IMR-90 (cell line): ENCODE measurements at regions not wholly inside any gene's neighbourhood (a gene's known extent, or its start where the extent isn't known, plus 50 kb on each side); places are given as distances from the start of the nearest gene placed in this dataset.

Experiments
- ATAC-seq: fragments of 200-7000 bp; cut with Tn5 transposase; 2 replicates; pipeline ENCODE4 v1.9.1; 2020; ENCODE audit warnings: low read depth, mild to moderate bottlenecking, moderate library complexity
- BruUV-seq: library from RNA; stranded (reverse); fragments of 400-500 nt; replicated peaks from 2 replicates; lab custom pipeline; 2021; lab: Mats Ljungman, UMichigan
- CTCF ChIA-PET: fragments of 300-600 bp; formaldehyde crosslinking; extraction: SDS; loops from one replicate; lab custom pipeline; 2021; ENCODE audit warnings: antibody characterized with exemption; lab: Yijun Ruan, JAX
- POLR2A ChIA-PET: fragments of 300-600 bp; sonication (Branson Sonifier 250); formaldehyde crosslinking; loops from one replicate; lab custom pipeline; 2022; ENCODE audit warnings: antibody characterized with exemption; ENCODE audit not compliant: unreplicated experiment; lab: Charles Lee
- DNase-seq: peaks from one replicate; pipeline ENCODE4 v3.0.0; 2013
- H2AFZ ChIP-seq: replicated peaks from 2 replicates; pipeline ENCODE3; 2013; ENCODE audit warnings: low read length, mild to moderate bottlenecking; ENCODE audit not compliant: poor library complexity
- H2AK5ac ChIP-seq: 2 replicates; pipeline ENCODE4 v1.6.1; 2013; ENCODE audit warnings: low read depth, low read length, inconsistent platforms
- H2AK9ac ChIP-seq: replicated peaks from 2 replicates; pipeline ENCODE3; 2013; ENCODE audit warnings: mild to moderate bottlenecking, low read depth, low read length, moderate library complexity; ENCODE audit not compliant: poor library complexity
- H2BK120ac ChIP-seq: 2 replicates; pipeline ENCODE4 v1.6.1; 2013; ENCODE audit warnings: low read depth, low read length, inconsistent platforms
- H2BK15ac ChIP-seq: 3 replicates; pipeline ENCODE4 v1.6.1; 2013; ENCODE audit warnings: low read depth, low read length, inconsistent platforms
- H2BK20ac ChIP-seq: 2 replicates; pipeline ENCODE4 v1.6.1; 2013; ENCODE audit warnings: low read depth, mild to moderate bottlenecking, inconsistent platforms, low read length, moderate library complexity
- H2BK5ac ChIP-seq: 2 replicates; pipeline ENCODE4 v1.6.1; 2013; ENCODE audit warnings: mild to moderate bottlenecking, low read depth, low read length, inconsistent platforms; ENCODE audit not compliant: poor library complexity, severe bottlenecking
- H3K14ac ChIP-seq: replicated peaks from 2 replicates; pipeline ENCODE4 v1.6.1; 2013; ENCODE audit warnings: low read depth, low read length, inconsistent platforms
- H3K18ac ChIP-seq: 2 replicates; pipeline ENCODE4 v1.6.1; 2013; ENCODE audit warnings: low read depth, low read length, control low read depth
- H3K23ac ChIP-seq: 2 replicates; pipeline ENCODE4 v1.6.1; 2013; ENCODE audit warnings: low read depth, low read length, inconsistent platforms
- H3K27ac ChIP-seq: 2 replicates; pipeline ENCODE4 v1.5.1; 2013; ENCODE audit warnings: mild to moderate bottlenecking, control low read depth, low read length; ENCODE audit not compliant: insufficient read depth
- H3K27me3 ChIP-seq: 2 replicates; pipeline ENCODE4 v1.6.1; 2013; ENCODE audit warnings: low read length; ENCODE audit not compliant: control insufficient read depth, insufficient read depth
- H3K36me3 ChIP-seq: 2 replicates; pipeline ENCODE4 v1.6.1; 2013; ENCODE audit warnings: low read length, mixed read lengths; ENCODE audit not compliant: control insufficient read depth, insufficient read depth
- H3K4ac ChIP-seq: 2 replicates; pipeline ENCODE4 v1.6.1; 2013; ENCODE audit warnings: low read depth, low read length, inconsistent platforms
- H3K4me1 ChIP-seq: 2 replicates; pipeline ENCODE4 v1.6.1; 2013; ENCODE audit warnings: low read length, mixed read lengths; ENCODE audit not compliant: control insufficient read depth, insufficient read depth
- H3K4me2 ChIP-seq: 2 replicates; pipeline ENCODE4 v1.6.1; 2013; ENCODE audit warnings: low read depth, mild to moderate bottlenecking, control low read depth, low read length, moderate library complexity
- H3K4me3 ChIP-seq: 2 replicates; pipeline ENCODE4 v1.5.1; 2013; ENCODE audit warnings: low read depth, mild to moderate bottlenecking, control low read depth, low read length, moderate library complexity; ENCODE audit not compliant: insufficient read depth
- H3K56ac ChIP-seq: 2 replicates; pipeline ENCODE4 v1.6.1; 2013; ENCODE audit warnings: low read length, inconsistent platforms; ENCODE audit not compliant: insufficient read depth; ENCODE audit errors: extremely low read depth
- H3K79me1 ChIP-seq, 2 experiments: 2 replicates each; pipeline ENCODE4 v1.6.1; 2013; ENCODE audit warnings: low read length in 2 of 2, inconsistent platforms in 1 of 2, low read depth in 1 of 2
- H3K9ac ChIP-seq: 2 replicates; pipeline ENCODE4 v1.6.1; 2013; ENCODE audit warnings: low read depth, low read length, control low read depth
- H3K9me1 ChIP-seq: 2 replicates; pipeline ENCODE4 v1.6.1; 2013; ENCODE audit warnings: low read length, inconsistent platforms; ENCODE audit not compliant: insufficient read depth
- H3K9me3 ChIP-seq: 2 replicates; pipeline ENCODE4 v1.6.1; 2013; ENCODE audit warnings: low read length; ENCODE audit not compliant: control insufficient read depth, insufficient read depth
- H4K20me1 ChIP-seq: 2 replicates; pipeline ENCODE4 v1.6.1; 2013; ENCODE audit warnings: low read length, inconsistent platforms; ENCODE audit not compliant: insufficient read depth
- H4K5ac ChIP-seq: 2 replicates; pipeline ENCODE4 v1.6.1; 2013; ENCODE audit warnings: mild to moderate bottlenecking, low read depth, low read length, control low read depth
- H4K8ac ChIP-seq, 2 experiments: 2 replicates each; pipeline ENCODE4 v1.6.1; 2013; ENCODE audit warnings: low read depth in 2 of 2, low read length in 2 of 2, control low read depth in 1 of 2, inconsistent platforms in 1 of 2
- H4K91ac ChIP-seq: 2 replicates; pipeline ENCODE4 v1.6.1; 2013; ENCODE audit warnings: low read depth, low read length, inconsistent platforms; ENCODE audit not compliant: insufficient read depth
- BHLHE40 ChIP-seq: fragments of 150-350 bp; IDR thresholded peaks from 2 replicates; pipeline ENCODE4 v1.6.1; 2016; ENCODE audit warnings: mild to moderate bottlenecking, low read depth, low read length
- CEBPB ChIP-seq: IDR thresholded peaks from 2 replicates; pipeline ENCODE4 v1.6.1; 2012; ENCODE audit warnings: low read depth, low read length, improper control_type of control experiment
- CHD1 ChIP-seq: IDR thresholded peaks from 2 replicates; pipeline ENCODE4 v1.6.1; 2012; ENCODE audit warnings: low read depth, low read length, improper control_type of control experiment
- ELK1 ChIP-seq: fragments of 150-350 bp; IDR thresholded peaks from 2 replicates; pipeline ENCODE4 v1.6.1; 2016; ENCODE audit warnings: low read depth, mild to moderate bottlenecking, low read length, moderate library complexity, borderline replicate concordance
- FOS ChIP-seq: fragments of 150-350 bp; IDR thresholded peaks from 2 replicates; pipeline ENCODE4 v1.6.1; 2016; ENCODE audit warnings: low read depth, low read length
- MAFK ChIP-seq: IDR thresholded peaks from 2 replicates; pipeline ENCODE4 v1.6.1; 2012; ENCODE audit warnings: low read depth, low read length, improper control_type of control experiment
- MXI1 ChIP-seq: IDR thresholded peaks from 2 replicates; pipeline ENCODE4 v1.6.1; 2012; ENCODE audit warnings: low read depth, mild to moderate bottlenecking, low read length, moderate library complexity, borderline replicate concordance
- NFE2L2 ChIP-seq: fragments of 150-350 bp; IDR thresholded peaks from 2 replicates; pipeline ENCODE4 v1.6.1; 2016; ENCODE audit warnings: low read depth, mild to moderate bottlenecking, low read length
- POLR2A ChIP-seq: IDR thresholded peaks from 2 replicates; pipeline ENCODE4 v1.6.1; 2012; ENCODE audit warnings: mild to moderate bottlenecking, low read depth, low read length
- RAD21 ChIP-seq: IDR thresholded peaks from 2 replicates; pipeline ENCODE4 v1.6.1; 2012; ENCODE audit warnings: low read length, improper control_type of control experiment
- RCOR1 ChIP-seq: IDR thresholded peaks from 2 replicates; pipeline ENCODE4 v1.6.1; 2012; ENCODE audit warnings: mild to moderate bottlenecking, low read length, improper control_type of control experiment; ENCODE audit not compliant: insufficient replicate concordance
- RFX5 ChIP-seq: IDR thresholded peaks from 2 replicates; pipeline ENCODE4 v1.8.0; 2012; ENCODE audit warnings: low read depth, mild to moderate bottlenecking, low read length, moderate library complexity
- SMC3 ChIP-seq: fragments of 150-350 bp; IDR thresholded peaks from 2 replicates; pipeline ENCODE4 v1.6.1; 2016; ENCODE audit warnings: low read depth, mild to moderate bottlenecking, antibody characterized with exemption, low read length, moderate library complexity
- USF2 ChIP-seq: fragments of 150-350 bp; IDR thresholded peaks from 2 replicates; pipeline ENCODE4 v1.6.1; 2017; ENCODE audit warnings: mild to moderate bottlenecking, antibody characterized with exemption, low read length, low read depth
- WGBS, 2 experiments: methylation state at CpG; one replicate each; pipeline versions ENCODE4 v1.1.5 to v1.1.7; 2013; ENCODE audit warnings: missing lambda C conversion rate in 2 of 2; ENCODE audit not compliant: insufficient read length in 1 of 2; ENCODE audit errors: extremely low coverage in 2 of 2; 5-methylcytosine and 5-hydroxymethylcytosine counted together
- dilution Hi-C: fragments of 300-500 bp; cut with HindIII; formaldehyde crosslinking; loops from one replicate; pipeline ENCODE4 v1.14.3; 2018; ENCODE audit warnings: low sequenced_read_pairs; ENCODE audit not compliant: unreplicated experiment
- in situ Hi-C: fragments of 300-500 bp; cut with MboI; formaldehyde crosslinking; loops from 3 replicates; pipeline ENCODE4 v1.14.3; 2019; ENCODE audit warnings: low sequenced_read_pairs, inconsistent platforms, mixed read lengths
- intact Hi-C: fragments of 100-400 bp; cut with micrococcal nuclease; formaldehyde crosslinking; loops from 2 replicates; pipeline ENCODE4 v1.10.0; 2022
- TF ChIP-seq, protein P1 (sequence below): conservative IDR thresholded peaks from 2 replicates; pipeline ENCODE4 v1.5.1; 2012; ENCODE audit warnings: mild to moderate bottlenecking, low read depth, low read length, improper control_type of control experiment

DNA sequence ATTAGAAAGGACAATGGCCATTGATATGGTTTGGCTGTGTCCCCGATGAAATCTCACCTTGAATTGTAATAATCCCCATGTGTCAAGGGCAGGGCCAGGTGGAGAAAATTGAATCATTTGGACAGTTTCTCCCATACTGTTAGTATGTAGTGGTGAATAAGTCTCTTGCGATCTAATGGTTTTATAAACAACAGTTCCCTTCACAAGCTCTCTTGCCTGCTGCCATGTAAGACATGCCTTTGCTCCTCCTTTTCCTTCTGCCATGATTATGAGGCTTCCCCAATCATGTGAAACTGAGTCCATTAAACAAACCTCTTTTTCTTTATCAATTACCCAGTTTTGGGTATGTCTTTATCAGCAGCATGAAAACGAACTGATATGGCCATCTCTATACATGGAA is 302.7 kb downstream of the SFMBT2 start:
- no peaks in the 10 kb centered on the region for H4K20me1 ChIP-seq

More for the DNA sequence above, 302.7 kb downstream of the SFMBT2 start:
- no peak overlapping the region for H3K4ac ChIP-seq
- H4K5ac ChIP-seq: no peak overlapping the region
- 0 out of 2 replicates have a peak, but pooled peaks cover 2% of the 10 kb centered on the region for H3K9me3 ChIP-seq
- H2AK5ac ChIP-seq: no peak overlapping the region
- in situ Hi-C loops (no loop called here), intact Hi-C loops (no loop called here), dilution Hi-C loops (no loop called here)
- no TSS peak for BruUV-seq
- H4K8ac ChIP-seq: 0 out of 4 replicates have a peak overlapping the region, but pooled peaks of 1 of the 2 experiments have one; percentile 27
- no peaks in the 10 kb centered on the region for H3K27me3 ChIP-seq
- H2AFZ ChIP-seq: no peak overlapping the region
- H3K4me1 ChIP-seq: peaks cover 2% of the 10 kb centered on the region; the same call in 1 of the 2 replicates
- no peak overlapping the region for H2AK9ac ChIP-seq
- no peak overlapping the region for H4K91ac ChIP-seq
- POLR2A ChIA-PET: no interaction called here
- no peak overlapping the region for H2BK120ac ChIP-seq
- H3K56ac ChIP-seq: no peak overlapping the region
- H2BK15ac ChIP-seq: no peak overlapping the region; the same call in 2 of the 3 replicates
- H3K4me3 ChIP-seq: no peak overlapping the region
- CTCF ChIA-PET: no interaction called here
- no peak overlapping the region for H3K23ac ChIP-seq
- no peak overlapping the region for H3K27ac ChIP-seq
- TF ChIP-seq BHLHE40 (no peak), POLR2A (no peak), RAD21 (no peak), RFX5 (no peak), USF2 (no peak), CHD1 (no peak), MXI1 (no peak), MAFK (no peak), FOS (no peak), RCOR1 (no peak), NFE2L2 (no peak), ELK1 (no peak), CEBPB (no peak), SMC3 (no peak)
- TF ChIP-seq, protein P1, sequence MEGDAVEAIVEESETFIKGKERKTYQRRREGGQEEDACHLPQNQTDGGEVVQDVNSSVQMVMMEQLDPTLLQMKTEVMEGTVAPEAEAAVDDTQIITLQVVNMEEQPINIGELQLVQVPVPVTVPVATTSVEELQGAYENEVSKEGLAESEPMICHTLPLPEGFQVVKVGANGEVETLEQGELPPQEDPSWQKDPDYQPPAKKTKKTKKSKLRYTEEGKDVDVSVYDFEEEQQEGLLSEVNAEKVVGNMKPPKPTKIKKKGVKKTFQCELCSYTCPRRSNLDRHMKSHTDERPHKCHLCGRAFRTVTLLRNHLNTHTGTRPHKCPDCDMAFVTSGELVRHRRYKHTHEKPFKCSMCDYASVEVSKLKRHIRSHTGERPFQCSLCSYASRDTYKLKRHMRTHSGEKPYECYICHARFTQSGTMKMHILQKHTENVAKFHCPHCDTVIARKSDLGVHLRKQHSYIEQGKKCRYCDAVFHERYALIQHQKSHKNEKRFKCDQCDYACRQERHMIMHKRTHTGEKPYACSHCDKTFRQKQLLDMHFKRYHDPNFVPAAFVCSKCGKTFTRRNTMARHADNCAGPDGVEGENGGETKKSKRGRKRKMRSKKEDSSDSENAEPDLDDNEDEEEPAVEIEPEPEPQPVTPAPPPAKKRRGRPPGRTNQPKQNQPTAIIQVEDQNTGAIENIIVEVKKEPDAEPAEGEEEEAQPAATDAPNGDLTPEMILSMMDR: no peak
- H3K4me2 ChIP-seq: no peak overlapping the region
- no peak overlapping the region for H2BK20ac ChIP-seq
- H3K18ac ChIP-seq: no peak overlapping the region
- DNase-seq (no peak), ATAC-seq (no peak)
- H3K79me1 ChIP-seq: no peaks in the 10 kb centered on the region
- no peak overlapping the region for H3K9ac ChIP-seq
- H3K36me3 ChIP-seq: no peaks in the 10 kb centered on the region
- no peak overlapping the region for H3K14ac ChIP-seq
- no CpG with 5 or more reads among the region's 3 CpGs for WGBS, 2 experiments
- H2BK5ac ChIP-seq: no peak overlapping the region
- H3K9me1 ChIP-seq: no peaks in the 10 kb centered on the region
